ENCODE measurements at regions not wholly inside any gene's neighbourhood (a gene's known extent, or its start where the extent isn't known, plus 50 kb on each side); places are given as distances from the start of the nearest gene placed in this dataset.

DNA sequence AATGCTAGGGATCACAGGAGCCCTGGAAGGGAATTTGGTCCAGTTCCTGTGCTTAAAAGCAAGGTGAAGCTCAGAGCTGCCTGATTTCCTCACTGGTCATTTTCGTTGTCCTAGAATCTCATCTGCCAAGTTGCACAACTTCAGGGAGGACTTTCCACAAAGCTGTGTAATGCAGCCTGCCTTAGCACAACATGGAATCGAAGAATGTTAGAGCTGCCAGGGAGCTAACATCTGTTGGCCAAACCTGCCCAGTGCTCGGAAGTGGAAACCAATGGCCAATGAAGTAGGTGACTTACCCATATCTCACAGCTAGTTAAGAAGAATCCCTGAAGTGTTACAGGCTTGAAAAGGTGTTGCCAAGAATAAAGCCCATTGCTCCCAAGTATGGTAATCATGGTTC lies 79.9 kb upstream of the SSTR1 start:
- H3K27me3 Mint-ChIP-seq (ENCODE audit: insufficient read depth), result no peaks in the 10 kb centered on the region
- no peak for DNase-seq
- H3K4me1 Mint-ChIP-seq (ENCODE audit: low read depth), result peaks cover 44% of the 10 kb centered on the region
- peaks cover 7% of the 10 kb centered on the region; the same call in 1 of the 2 replicates for H3K36me3 Mint-ChIP-seq (ENCODE audit: low read depth)
- H3K4me3 Mint-ChIP-seq, result no peak overlapping the region
- TF ChIP-seq, protein P1, sequence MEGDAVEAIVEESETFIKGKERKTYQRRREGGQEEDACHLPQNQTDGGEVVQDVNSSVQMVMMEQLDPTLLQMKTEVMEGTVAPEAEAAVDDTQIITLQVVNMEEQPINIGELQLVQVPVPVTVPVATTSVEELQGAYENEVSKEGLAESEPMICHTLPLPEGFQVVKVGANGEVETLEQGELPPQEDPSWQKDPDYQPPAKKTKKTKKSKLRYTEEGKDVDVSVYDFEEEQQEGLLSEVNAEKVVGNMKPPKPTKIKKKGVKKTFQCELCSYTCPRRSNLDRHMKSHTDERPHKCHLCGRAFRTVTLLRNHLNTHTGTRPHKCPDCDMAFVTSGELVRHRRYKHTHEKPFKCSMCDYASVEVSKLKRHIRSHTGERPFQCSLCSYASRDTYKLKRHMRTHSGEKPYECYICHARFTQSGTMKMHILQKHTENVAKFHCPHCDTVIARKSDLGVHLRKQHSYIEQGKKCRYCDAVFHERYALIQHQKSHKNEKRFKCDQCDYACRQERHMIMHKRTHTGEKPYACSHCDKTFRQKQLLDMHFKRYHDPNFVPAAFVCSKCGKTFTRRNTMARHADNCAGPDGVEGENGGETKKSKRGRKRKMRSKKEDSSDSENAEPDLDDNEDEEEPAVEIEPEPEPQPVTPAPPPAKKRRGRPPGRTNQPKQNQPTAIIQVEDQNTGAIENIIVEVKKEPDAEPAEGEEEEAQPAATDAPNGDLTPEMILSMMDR (IDR thresholded peaks at IDR 0.05), result no peak
- H3K27ac Mint-ChIP-seq, result no peak overlapping the region
- H3K9me3 Mint-ChIP-seq, result no peaks in the 10 kb centered on the region

DNA sequence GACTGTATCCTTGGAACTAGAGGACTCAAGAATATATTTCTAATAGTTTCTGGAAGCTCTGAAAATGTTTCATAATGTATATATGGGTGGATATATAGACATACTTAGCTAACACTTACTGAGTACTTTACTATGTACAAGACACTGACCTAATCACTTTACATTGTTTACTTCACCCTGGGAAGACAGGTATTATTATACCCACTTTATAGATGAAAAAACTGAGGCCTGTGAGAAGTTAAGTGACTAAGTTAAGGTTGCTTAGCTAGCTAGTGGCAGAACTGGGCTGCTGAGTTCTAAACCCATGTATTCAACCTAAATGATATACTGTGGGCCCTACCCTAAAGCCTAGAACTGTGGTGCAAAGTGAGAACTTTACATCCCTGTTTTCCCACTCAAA lies 79.1 kb upstream of the SSTR1 start:
- no peak overlapping the region for H3K4me3 Mint-ChIP-seq
- H3K36me3 Mint-ChIP-seq (ENCODE audit: low read depth), result peaks cover 7% of the 10 kb centered on the region; the same call in 1 of the 2 replicates
- DNase-seq, result no peak
- H3K9me3 Mint-ChIP-seq, result no peaks in the 10 kb centered on the region
- H3K4me1 Mint-ChIP-seq (ENCODE audit: low read depth), result peaks cover 37% of the 10 kb centered on the region
- TF ChIP-seq, protein P1 (IDR thresholded peaks at IDR 0.05), result no peak
- H3K27ac Mint-ChIP-seq, result no peak overlapping the region
- H3K27me3 Mint-ChIP-seq (ENCODE audit: insufficient read depth), result no peaks in the 10 kb centered on the region

DNA sequence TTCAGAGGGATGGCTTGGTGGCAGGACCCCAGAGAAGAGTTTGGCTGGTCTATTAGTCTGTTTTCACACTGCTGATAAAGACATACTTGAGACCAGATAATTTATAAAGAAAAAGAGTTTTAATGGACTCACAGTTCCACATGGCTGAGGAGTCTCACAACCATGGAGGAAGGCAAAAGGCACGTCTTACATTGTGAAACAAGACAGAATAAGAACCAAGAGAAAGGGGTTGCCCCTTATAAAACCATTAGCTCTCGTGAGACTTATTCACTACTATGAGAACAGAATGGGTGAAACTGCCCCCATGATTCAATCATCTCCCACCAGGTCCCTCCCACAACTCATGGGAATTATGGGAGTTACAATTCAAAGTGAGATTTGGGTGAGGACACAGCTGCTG lies 78.5 kb upstream of the SSTR1 start:
- Mint-ChIP-seq H3K27me3 (ENCODE audit: insufficient read depth) (no peaks in the 10 kb centered on the region), H3K27ac (no peak overlapping the region)

GRCh38 chr14:38129705-38130104 lies 78.0 kb upstream of the SSTR1 start:
- H3K36me3 Mint-ChIP-seq (ENCODE audit: low read depth), result peaks cover 7% of the 10 kb centered on the region; the same call in 1 of the 2 replicates
- H3K9me3 Mint-ChIP-seq, result no peaks in the 10 kb centered on the region
- peaks cover 28% of the 10 kb centered on the region for H3K4me1 Mint-ChIP-seq (ENCODE audit: low read depth)
- DNase-seq, result no peak
- no peaks in the 10 kb centered on the region for H3K27me3 Mint-ChIP-seq (ENCODE audit: insufficient read depth)
- H3K27ac Mint-ChIP-seq, result no peak overlapping the region
- no peak overlapping the region for H3K4me3 Mint-ChIP-seq
- TF ChIP-seq, protein P1 (IDR thresholded peaks at IDR 0.05), result no peak

More for the DNA sequence above, 78.5 kb upstream of the SSTR1 start:
- DNase-seq, result no peak
- Mint-ChIP-seq H3K36me3 (ENCODE audit: low read depth) (peaks cover 7% of the 10 kb centered on the region; the same call in 1 of the 2 replicates), H3K4me3 (no peak overlapping the region), H3K4me1 (ENCODE audit: low read depth) (peaks cover 31% of the 10 kb centered on the region), H3K9me3 (no peaks in the 10 kb centered on the region)
- TF ChIP-seq, protein P1 (IDR thresholded peaks at IDR 0.05), result no peak

DNA sequence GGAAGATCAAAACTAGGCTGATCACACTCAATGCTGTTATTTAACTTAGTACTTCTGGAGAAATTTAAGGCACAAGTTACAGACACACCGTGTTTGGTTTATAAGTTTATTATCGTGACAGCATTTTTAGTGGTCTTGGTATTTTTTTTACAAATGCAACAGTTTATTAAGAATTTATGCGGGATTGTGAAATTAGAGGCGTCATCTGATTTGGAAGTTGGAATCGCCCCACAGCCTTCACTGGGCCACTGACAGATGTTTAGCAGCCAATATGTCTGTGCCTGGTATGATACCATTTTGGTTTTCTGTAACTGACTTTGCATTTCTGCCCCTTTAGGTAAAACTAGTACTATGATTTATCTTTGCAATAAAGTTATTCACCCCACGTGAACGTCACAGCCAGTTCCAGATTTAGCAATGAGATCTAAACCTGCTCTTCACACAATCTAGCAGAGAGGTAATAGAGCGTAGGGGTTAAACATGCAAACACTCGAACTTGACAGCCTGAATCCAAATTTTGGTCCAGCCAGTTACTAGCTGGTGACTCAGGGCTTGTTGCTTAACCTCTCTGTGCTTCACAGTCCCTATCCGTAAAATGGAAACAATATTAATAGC lies 73.2 kb upstream of the SSTR1 start:
- Mint-ChIP-seq H3K27ac (no peak overlapping the region), H3K4me3 (no peak overlapping the region), H3K4me1 (ENCODE audit: low read depth) (peaks cover 40% of the 10 kb centered on the region), H3K27me3 (ENCODE audit: insufficient read depth) (no peaks in the 10 kb centered on the region), H3K9me3 (no peaks in the 10 kb centered on the region), H3K36me3 (ENCODE audit: low read depth) (peaks cover 7% of the 10 kb centered on the region; the same call in 1 of the 2 replicates)
- DNase-seq, result no peak
- TF ChIP-seq, protein P1 (IDR thresholded peaks at IDR 0.05), result no peak
